Liver (tissue), 3 donors: ENCODE measurements at regions not wholly inside any gene's neighbourhood (a gene's known extent, or its start where the extent isn't known, plus 50 kb on each side); places are given as distances from the start of the nearest gene placed in this dataset.
"Not testable (repeated sequence)": the region's sequence is repeated elsewhere in the genome, so short reads cannot be mapped to it uniquely, and the experiment has no call there.

Experiments used
- ATF3 ChIP-seq: IDR thresholded peaks from 2 replicates; pipeline ENCODE4 v1.6.1; 2016; ENCODE audit warnings: antibody characterized with exemption
- CTCF ChIP-seq: fragments of 150-350 bp; IDR thresholded peaks from 2 replicates; pipeline ENCODE4 v1.5.1; 2017; ENCODE audit warnings: improper control_type of control experiment, low read depth, low read length; ENCODE audit not compliant: missing input control
- EGR1 ChIP-seq, 2 donors: IDR thresholded peaks; 2 replicates each; pipeline ENCODE4 v1.6.1; 2016 to 2018; ENCODE audit warnings: antibody characterized with exemption in 2 of 2, low read depth in 2 of 2
- FOXA1 ChIP-seq: IDR thresholded peaks from 2 replicates; pipeline ENCODE4 v1.6.1; 2016; ENCODE audit warnings: antibody characterized with exemption
- GABPA ChIP-seq, 2 donors: IDR thresholded peaks in 1 of 2; conservative IDR thresholded peaks in 1 of 2; 2 replicates each; pipeline ENCODE4 v1.6.1; 2016; ENCODE audit warnings: antibody characterized with exemption in 2 of 2, mild to moderate bottlenecking in 1 of 2, moderate library complexity in 1 of 2
- JUND ChIP-seq, 2 donors: IDR thresholded peaks; 2 replicates each; pipeline ENCODE4 v1.6.1; 2016; ENCODE audit warnings: antibody characterized with exemption in 2 of 2
- MAX ChIP-seq: IDR thresholded peaks from 2 replicates; pipeline ENCODE4 v1.6.1; 2016; ENCODE audit warnings: antibody characterized with exemption
- NR2F2 ChIP-seq: IDR thresholded peaks from 2 replicates; pipeline ENCODE4 v1.6.1; 2016; ENCODE audit warnings: antibody characterized with exemption
- RAD21 ChIP-seq, 2 donors: IDR thresholded peaks; 2 replicates each; pipeline ENCODE4 v1.6.1; 2016; ENCODE audit warnings: antibody characterized with exemption in 2 of 2, mild to moderate bottlenecking in 2 of 2
- REST ChIP-seq: IDR thresholded peaks from 2 replicates; pipeline ENCODE4 v1.6.1; 2016; ENCODE audit warnings: antibody characterized with exemption, mild to moderate bottlenecking
- SP1 ChIP-seq: IDR thresholded peaks from 2 replicates; pipeline ENCODE4 v1.6.1; 2018; ENCODE audit warnings: antibody characterized with exemption, mild to moderate bottlenecking
- TAF1 ChIP-seq: conservative IDR thresholded peaks from 2 replicates; pipeline ENCODE4 v1.6.1; 2016; ENCODE audit warnings: antibody characterized with exemption, mild to moderate bottlenecking
- YY1 ChIP-seq: IDR thresholded peaks from 2 replicates; pipeline ENCODE4 v1.6.1; 2016; ENCODE audit warnings: antibody characterized with exemption, mild to moderate bottlenecking
- ZBTB33 ChIP-seq: IDR thresholded peaks from 2 replicates; pipeline ENCODE4 v1.6.1; 2016; ENCODE audit warnings: antibody characterized with exemption
- donor health status: healthy.
- donor health status: healthy.

GRCh38 chr18:34534642-34535041 is 175.5 kb upstream of the DTNA start:
- not testable (repeated sequence) for TF ChIP-seq CTCF; RAD21 (IDR thresholded peaks at IDR 0.05); TAF1; YY1; FOXA1; JUND (IDR thresholded peaks at IDR 0.05); EGR1 (IDR thresholded peaks at IDR 0.05; ENCODE audit: low read depth in 2 of 2); SP1; REST; GABPA (IDR thresholded peaks at IDR 0.05 in 1 of 2, conservative IDR thresholded peaks at IDR 0.05 in 1 of 2); ZBTB33; MAX; ATF3; NR2F2
